ENCODE measurements at regions not wholly inside any gene's neighbourhood (a gene's known extent, or its start where the extent isn't known, plus 50 kb on each side); places are given as distances from the start of the nearest gene placed in this dataset.

- TF ChIP-seq, protein P1, sequence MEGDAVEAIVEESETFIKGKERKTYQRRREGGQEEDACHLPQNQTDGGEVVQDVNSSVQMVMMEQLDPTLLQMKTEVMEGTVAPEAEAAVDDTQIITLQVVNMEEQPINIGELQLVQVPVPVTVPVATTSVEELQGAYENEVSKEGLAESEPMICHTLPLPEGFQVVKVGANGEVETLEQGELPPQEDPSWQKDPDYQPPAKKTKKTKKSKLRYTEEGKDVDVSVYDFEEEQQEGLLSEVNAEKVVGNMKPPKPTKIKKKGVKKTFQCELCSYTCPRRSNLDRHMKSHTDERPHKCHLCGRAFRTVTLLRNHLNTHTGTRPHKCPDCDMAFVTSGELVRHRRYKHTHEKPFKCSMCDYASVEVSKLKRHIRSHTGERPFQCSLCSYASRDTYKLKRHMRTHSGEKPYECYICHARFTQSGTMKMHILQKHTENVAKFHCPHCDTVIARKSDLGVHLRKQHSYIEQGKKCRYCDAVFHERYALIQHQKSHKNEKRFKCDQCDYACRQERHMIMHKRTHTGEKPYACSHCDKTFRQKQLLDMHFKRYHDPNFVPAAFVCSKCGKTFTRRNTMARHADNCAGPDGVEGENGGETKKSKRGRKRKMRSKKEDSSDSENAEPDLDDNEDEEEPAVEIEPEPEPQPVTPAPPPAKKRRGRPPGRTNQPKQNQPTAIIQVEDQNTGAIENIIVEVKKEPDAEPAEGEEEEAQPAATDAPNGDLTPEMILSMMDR (IDR thresholded peaks at IDR 0.05; ENCODE audit: borderline replicate concordance, extremely low read depth, low read length, poor library complexity, severe bottlenecking), result no peak
- TF ChIP-seq EZH2 (IDR thresholded peaks at IDR 0.05; ENCODE audit: borderline replicate concordance, low read depth, low read length, severe bottlenecking), result no peak
Measured at GRCh38 chr5:88425124-88425523, 156.5 kb upstream of the TMEM161B start.

Data from DND-41 (cell line).